Fibroblast of lung (primary cell): ENCODE measurements at regions not wholly inside any gene's neighbourhood (a gene's known extent, or its start where the extent isn't known, plus 50 kb on each side); places are given as distances from the start of the nearest gene placed in this dataset.

Experiments
- CTCF ChIP-seq, 2 donors: IDR thresholded peaks in 1 of 2; conservative IDR thresholded peaks in 1 of 2; 1 replicate in 1 of 2; 2 replicates in 1 of 2; pipeline ENCODE4 v1.5.1; 2011 to 2012; ENCODE audit warnings: low read length in 2 of 2, control low read depth in 1 of 2, inconsistent platforms in 1 of 2, low read depth in 1 of 2, mild to moderate bottlenecking in 1 of 2
- EZH2 ChIP-seq: IDR thresholded peaks from 2 replicates; pipeline ENCODE4 v1.5.1; 2012; ENCODE audit warnings: low read length, control low read depth, mild to moderate bottlenecking; ENCODE audit errors: missing control alignments

- TF ChIP-seq CTCF (conservative IDR thresholded peaks at IDR 0.05 in 1 of 2, IDR thresholded peaks at IDR 0.05 in 1 of 2; ENCODE audit: low read depth in 1 of 2, low read length in 2 of 2) (no peak), EZH2 (no peak)
Measured at GRCh38 chr6:74103417-74103816, 407.4 kb downstream of the CD109 start.
